Astrocyte (in vitro differentiated cells and primary cell): ENCODE measurements at regions not wholly inside any gene's neighbourhood (a gene's known extent, or its start where the extent isn't known, plus 50 kb on each side); places are given as distances from the start of the nearest gene placed in this dataset.

Experiments used
- DNase-seq: peaks from one replicate; pipeline ENCODE4 v3.0.0-alpha.2; 2010; ENCODE audit warnings: low read depth
- FAIRE-seq: peaks from 2 replicates; lab custom pipeline; 2011; peaks lifted over from hg19 to GRCh38; lab: Jason Lieb, UNC
- H2AFZ ChIP-seq: 2 replicates; pipeline ENCODE4 v1.6.0; 2012; ENCODE audit warnings: low read depth, low read length, inconsistent platforms
- H3K27ac ChIP-seq: 2 replicates; pipeline ENCODE4 v1.5.1; 2011; ENCODE audit warnings: low read depth, low read length, inconsistent platforms
- H3K27me3 ChIP-seq: 2 replicates; pipeline ENCODE4 v1.6.0; 2011; ENCODE audit warnings: low read length, inconsistent platforms; ENCODE audit not compliant: insufficient read depth
- H3K36me3 ChIP-seq: 2 replicates; pipeline ENCODE4 v1.5.1; 2011; ENCODE audit warnings: low read length, inconsistent platforms; ENCODE audit not compliant: insufficient read depth
- H3K4me1 ChIP-seq: 2 replicates; pipeline ENCODE4 v1.5.1; 2011; ENCODE audit warnings: low read length, inconsistent platforms; ENCODE audit not compliant: insufficient read depth
- H3K4me2 ChIP-seq: 2 replicates; pipeline ENCODE4 v1.6.0; 2012; ENCODE audit warnings: low read length, inconsistent platforms
- H3K4me3 ChIP-seq: 2 replicates; pipeline ENCODE4 v1.5.1; 2011; ENCODE audit warnings: low read depth, mild to moderate bottlenecking, low read length, inconsistent platforms; ENCODE audit not compliant: insufficient read depth
- H3K79me2 ChIP-seq: 2 replicates; pipeline ENCODE4 v1.6.0; 2012; ENCODE audit warnings: mild to moderate bottlenecking, low read length, inconsistent platforms; ENCODE audit not compliant: insufficient read depth
- H3K9ac ChIP-seq: 2 replicates; pipeline ENCODE4 v1.6.0; 2012; ENCODE audit warnings: mild to moderate bottlenecking, low read length, inconsistent platforms
- H3K9me3 ChIP-seq: 2 replicates; pipeline ENCODE4 v1.5.1; 2012; ENCODE audit warnings: low read depth, mild to moderate bottlenecking, low read length, inconsistent platforms; ENCODE audit not compliant: insufficient read depth
- H4K20me1 ChIP-seq: 2 replicates; pipeline ENCODE4 v1.6.0; 2012; ENCODE audit warnings: low read length, inconsistent platforms; ENCODE audit not compliant: insufficient read depth
- H3K27ac Mint-ChIP-seq: one replicate; pipeline ENCODE4 v1.8.0; 2021; ENCODE audit warnings: mild to moderate bottlenecking, mixed read lengths; ENCODE audit not compliant: unreplicated experiment
- H3K27me3 Mint-ChIP-seq: one replicate; pipeline ENCODE4 v1.8.0; 2021; ENCODE audit warnings: low read depth, mixed read lengths; ENCODE audit not compliant: unreplicated experiment
- H3K36me3 Mint-ChIP-seq: one replicate; pipeline ENCODE4 v1.8.0; 2021; ENCODE audit warnings: low read depth, mixed read lengths; ENCODE audit not compliant: unreplicated experiment
- H3K4me1 Mint-ChIP-seq: one replicate; pipeline ENCODE4 v1.8.0; 2021; ENCODE audit warnings: low read depth, mixed read lengths; ENCODE audit not compliant: unreplicated experiment
- H3K4me3 Mint-ChIP-seq: one replicate; pipeline ENCODE4 v1.8.0; 2021; ENCODE audit warnings: mild to moderate bottlenecking, moderate library complexity, mixed read lengths; ENCODE audit not compliant: unreplicated experiment
- H3K9me3 Mint-ChIP-seq: one replicate; pipeline ENCODE4 v1.8.0; 2021; ENCODE audit warnings: mild to moderate bottlenecking, mixed read lengths; ENCODE audit not compliant: unreplicated experiment
- CTCF ChIP-seq: IDR thresholded peaks from 2 replicates; pipeline ENCODE4 v1.5.1; 2011; ENCODE audit warnings: low read depth, mild to moderate bottlenecking, inconsistent platforms, low read length, moderate library complexity; ENCODE audit not compliant: insufficient read depth
- EZH2 ChIP-seq: IDR thresholded peaks from 2 replicates; pipeline ENCODE4 v1.6.1; 2012; ENCODE audit warnings: mild to moderate bottlenecking, low read length, inconsistent platforms; ENCODE audit not compliant: insufficient read depth

DNA sequence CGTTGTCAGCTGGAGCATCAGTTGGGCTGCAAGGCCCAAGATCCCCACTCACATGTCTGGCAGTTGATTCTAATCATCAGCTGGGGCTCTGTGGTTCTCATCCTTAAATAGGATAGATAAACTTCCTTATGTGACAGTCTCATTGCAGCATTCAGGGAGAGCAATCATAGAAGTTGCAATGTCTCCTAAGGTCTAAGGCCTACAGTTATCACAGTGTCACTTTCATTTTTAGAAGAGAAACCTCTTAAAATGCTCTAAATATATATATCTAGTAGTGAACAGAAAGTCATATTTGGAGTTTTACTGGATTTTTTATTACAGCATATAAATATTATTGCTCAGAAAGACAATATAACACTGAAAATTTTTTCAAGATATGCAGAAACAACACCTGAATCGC lies 226.0 kb upstream of the PPP1R2C start:
- Histone ChIP-seq H4K20me1 (no peaks in the 10 kb centered on the region), H3K27ac (no peak overlapping the region), H3K27me3 (no peaks in the 10 kb centered on the region), H3K9ac (no peak overlapping the region), H3K9me3 (no peaks in the 10 kb centered on the region), H2AFZ (no peak overlapping the region), H3K79me2 (no peaks in the 10 kb centered on the region), H3K4me3 (no peak overlapping the region), H3K4me1 (no peaks in the 10 kb centered on the region), H3K36me3 (no peaks in the 10 kb centered on the region), H3K4me2 (no peak overlapping the region)
- H3K36me3 Mint-ChIP-seq: no peaks in the 10 kb centered on the region
- H3K27ac Mint-ChIP-seq: no peak overlapping the region
- H3K27me3 Mint-ChIP-seq: no peaks in the 10 kb centered on the region
- TF ChIP-seq EZH2: no peak
- no peak for TF ChIP-seq CTCF
- no peaks in the 10 kb centered on the region for H3K9me3 Mint-ChIP-seq
- DNase-seq (no peak), FAIRE-seq (peak; percentile 52)
- no peaks in the 10 kb centered on the region for H3K4me1 Mint-ChIP-seq
- no peak overlapping the region for H3K4me3 Mint-ChIP-seq

DNA sequence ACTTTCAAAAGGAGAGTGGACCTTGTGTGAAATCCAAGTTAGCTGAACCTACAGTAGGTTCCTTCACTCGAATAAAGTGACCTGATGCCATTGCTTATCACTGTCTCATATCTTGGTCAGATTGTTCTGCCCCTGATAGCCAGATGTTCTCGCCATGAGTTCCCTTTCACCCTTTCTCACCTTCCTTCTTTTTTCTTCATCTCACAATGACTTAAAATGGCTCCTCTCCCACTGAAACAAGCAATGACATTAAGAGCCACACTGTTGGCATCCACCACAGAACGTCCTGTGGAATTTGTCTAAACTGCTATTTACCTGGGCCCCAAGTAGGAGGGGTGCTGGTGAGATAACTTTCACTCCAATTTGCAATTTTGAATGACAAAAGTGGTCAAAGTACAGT lies 227.6 kb upstream of the PPP1R2C start:
- Histone ChIP-seq H3K9ac (no peak overlapping the region), H3K9me3 (no peaks in the 10 kb centered on the region), H3K27ac (no peak overlapping the region), H3K4me3 (no peak overlapping the region), H3K36me3 (no peaks in the 10 kb centered on the region), H3K4me1 (no peaks in the 10 kb centered on the region), H3K27me3 (no peaks in the 10 kb centered on the region), H2AFZ (no peak overlapping the region), H3K79me2 (no peaks in the 10 kb centered on the region), H4K20me1 (no peaks in the 10 kb centered on the region), H3K4me2 (no peak overlapping the region)
- Mint-ChIP-seq H3K4me3 (no peak overlapping the region), H3K27ac (no peak overlapping the region), H3K27me3 (no peaks in the 10 kb centered on the region), H3K9me3 (no peaks in the 10 kb centered on the region), H3K4me1 (no peaks in the 10 kb centered on the region), H3K36me3 (no peaks in the 10 kb centered on the region)
- FAIRE-seq: no peak
- no peak for DNase-seq
- no peak for TF ChIP-seq CTCF
- no peak for TF ChIP-seq EZH2

DNA sequence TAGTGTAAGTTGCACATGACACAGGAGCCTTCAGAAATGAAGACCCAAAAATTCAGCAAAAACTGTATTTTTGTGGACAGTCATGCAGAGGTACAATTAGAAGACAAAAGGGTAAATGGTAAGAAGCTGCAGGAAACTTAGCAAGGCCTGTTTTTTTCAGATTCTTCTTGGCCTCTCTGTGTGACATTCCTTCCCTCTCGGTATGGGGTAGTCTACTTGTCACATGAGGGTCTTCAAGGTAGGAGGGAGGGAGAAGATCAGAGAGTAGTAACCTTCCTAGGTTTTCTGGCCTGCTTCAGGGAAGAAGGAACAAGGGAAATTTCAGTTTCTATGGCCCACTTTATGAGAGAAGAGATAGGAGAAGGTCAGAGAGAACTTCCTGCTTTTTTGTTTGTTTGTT lies 230.4 kb upstream of the PPP1R2C start:
- Histone ChIP-seq H3K4me3 (no peak overlapping the region), H2AFZ (no peak overlapping the region), H3K9me3 (no peaks in the 10 kb centered on the region), H3K27ac (no peak overlapping the region), H3K4me2 (no peak overlapping the region), H3K36me3 (no peaks in the 10 kb centered on the region), H3K27me3 (no peaks in the 10 kb centered on the region), H3K79me2 (no peaks in the 10 kb centered on the region), H3K9ac (no peak overlapping the region), H3K4me1 (no peaks in the 10 kb centered on the region), H4K20me1 (no peaks in the 10 kb centered on the region)
- Mint-ChIP-seq H3K4me3 (no peak overlapping the region), H3K36me3 (no peaks in the 10 kb centered on the region), H3K27ac (no peak overlapping the region), H3K27me3 (no peaks in the 10 kb centered on the region), H3K9me3 (no peaks in the 10 kb centered on the region), H3K4me1 (no peaks in the 10 kb centered on the region)
- TF ChIP-seq CTCF: no peak
- TF ChIP-seq EZH2: no peak
- DNase-seq: no peak
- peak; percentile 60 for FAIRE-seq
